Eye (tissue), 1 donor: ENCODE measurements at regions not wholly inside any gene's neighbourhood (a gene's known extent, or its start where the extent isn't known, plus 50 kb on each side); places are given as distances from the start of the nearest gene placed in this dataset.
"Not testable (repeated sequence)": the region's sequence is repeated elsewhere in the genome, so short reads cannot be mapped to it uniquely, and the experiment has no call there.

Experiments used
- DNase-seq: peaks from one replicate; pipeline ENCODE4 v3.0.0-alpha.2; 2015

DNA sequence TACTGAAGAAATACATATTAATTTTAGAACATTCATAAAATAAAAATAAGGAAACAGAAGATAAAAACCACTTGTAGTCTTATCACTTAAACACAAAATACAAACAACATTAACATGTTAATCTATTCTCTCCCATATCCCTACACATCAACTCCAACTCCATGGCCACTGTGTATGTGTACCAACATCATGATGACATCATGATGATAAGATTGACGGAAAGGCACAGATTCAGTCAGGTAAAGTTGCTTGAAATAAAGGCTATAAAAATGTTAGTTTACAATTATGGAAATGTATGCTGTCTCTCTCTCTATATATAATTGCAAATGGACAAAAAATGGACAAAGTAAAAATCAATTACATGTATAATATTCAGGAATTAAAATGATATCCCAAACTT, 388.5 kb upstream of the UBE2E3 start:
- DNase-seq: no peak

DNA sequence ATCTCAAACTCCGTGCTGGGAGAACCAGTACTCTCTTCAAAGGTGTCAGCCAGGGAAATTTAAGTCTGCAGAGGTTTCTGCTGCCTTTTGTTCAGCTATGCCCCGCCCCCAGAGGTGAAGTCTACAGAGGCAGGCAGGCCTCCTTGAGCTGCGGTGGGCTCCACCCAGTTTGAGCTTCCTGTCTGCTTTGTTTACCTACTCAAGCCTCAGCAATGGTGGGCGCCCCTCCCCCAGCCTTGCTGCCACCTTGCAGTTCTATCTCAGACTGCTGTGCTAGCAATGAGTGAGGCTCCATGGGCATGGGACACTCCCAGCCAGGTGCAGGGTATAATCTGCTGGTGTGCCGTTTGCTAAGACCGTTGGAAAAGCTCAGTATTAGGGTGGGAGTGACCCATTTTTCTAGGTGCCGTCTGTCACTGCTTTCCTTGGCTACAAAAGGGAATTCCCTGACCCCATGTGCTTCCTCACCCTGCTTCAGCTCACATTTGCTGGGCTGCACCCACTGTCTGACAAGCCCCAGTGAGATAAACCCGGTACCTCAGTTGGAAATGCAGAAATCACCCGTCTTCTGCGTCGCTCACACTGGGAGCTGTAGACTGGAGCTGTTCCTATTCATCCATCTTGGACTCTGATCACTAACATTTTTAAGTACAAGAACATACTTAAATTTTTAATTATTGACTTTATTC, 389.2 kb upstream of the UBE2E3 start:
- not testable (repeated sequence) for DNase-seq

DNA sequence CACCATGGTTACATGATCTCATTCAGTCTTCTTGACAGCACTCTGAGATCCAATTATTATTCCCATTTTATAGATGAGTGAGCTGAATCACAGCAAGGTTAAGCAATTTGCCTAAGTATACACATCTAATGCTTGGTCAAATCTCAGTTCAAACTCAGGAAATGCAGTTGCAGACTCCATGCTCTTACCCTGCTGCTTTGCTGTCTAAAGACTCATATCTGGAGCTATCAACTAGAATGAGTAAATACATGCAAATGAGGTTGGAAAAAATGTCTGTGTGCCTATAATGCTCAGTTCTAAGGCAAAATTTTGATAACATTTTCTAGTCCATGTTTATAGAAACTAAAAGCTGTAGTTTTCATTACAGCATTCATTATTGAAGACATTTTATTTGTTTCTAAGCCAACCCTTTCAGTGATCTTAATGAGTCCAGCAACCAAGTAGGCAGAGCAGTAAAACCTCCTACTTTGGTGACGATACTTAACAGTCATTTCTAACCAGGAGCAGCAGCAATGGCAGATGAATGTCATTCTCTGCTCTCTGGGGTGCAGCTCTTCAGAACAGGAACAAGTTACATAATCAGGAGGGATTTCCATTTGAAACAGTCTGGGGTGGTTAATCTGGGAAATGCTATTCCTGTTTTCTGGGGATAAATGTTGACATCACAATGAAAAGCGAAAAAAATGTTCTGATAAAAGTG, 396.8 kb upstream of the UBE2E3 start:
- DNase-seq: no peak

DNA sequence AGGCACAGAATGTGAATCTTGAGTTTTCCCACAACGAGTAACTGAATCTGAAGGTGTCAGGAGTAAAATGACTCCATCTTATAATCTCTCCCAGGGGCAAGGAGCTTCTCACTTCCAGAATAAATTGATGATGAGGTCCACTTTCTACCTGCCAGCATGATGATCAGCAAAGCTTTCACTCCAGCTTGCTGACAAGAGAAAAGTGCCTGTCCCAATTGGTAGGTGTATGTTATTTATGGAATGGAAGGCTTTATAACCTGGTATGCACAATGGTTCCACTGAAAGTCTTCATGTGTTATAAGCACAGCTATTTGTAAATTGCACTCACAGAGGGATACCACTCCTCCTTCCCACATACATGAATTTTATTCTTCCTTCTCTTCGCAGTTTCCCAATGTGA, 401.0 kb upstream of the UBE2E3 start:
- DNase-seq: no peak

DNA sequence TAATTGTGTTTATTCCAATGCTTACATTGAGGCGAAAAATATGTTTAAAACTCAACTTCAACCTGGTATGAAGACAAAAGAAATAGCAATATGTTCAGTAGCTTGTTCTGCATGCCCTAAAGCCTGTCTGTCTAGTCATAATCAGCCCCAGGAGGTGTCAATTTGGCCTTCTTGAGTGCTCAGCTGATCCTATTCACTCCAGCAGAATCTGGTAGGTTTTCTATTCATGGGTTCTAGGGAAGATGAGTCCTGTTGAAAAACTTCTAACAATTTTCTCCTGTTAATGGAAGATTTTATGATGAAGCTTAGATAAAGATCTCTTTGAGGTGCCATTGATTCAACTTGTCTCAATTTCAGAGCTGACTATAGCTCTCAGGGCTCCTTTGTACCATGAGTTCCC, 402.0 kb upstream of the UBE2E3 start:
- DNase-seq: no peak

DNA sequence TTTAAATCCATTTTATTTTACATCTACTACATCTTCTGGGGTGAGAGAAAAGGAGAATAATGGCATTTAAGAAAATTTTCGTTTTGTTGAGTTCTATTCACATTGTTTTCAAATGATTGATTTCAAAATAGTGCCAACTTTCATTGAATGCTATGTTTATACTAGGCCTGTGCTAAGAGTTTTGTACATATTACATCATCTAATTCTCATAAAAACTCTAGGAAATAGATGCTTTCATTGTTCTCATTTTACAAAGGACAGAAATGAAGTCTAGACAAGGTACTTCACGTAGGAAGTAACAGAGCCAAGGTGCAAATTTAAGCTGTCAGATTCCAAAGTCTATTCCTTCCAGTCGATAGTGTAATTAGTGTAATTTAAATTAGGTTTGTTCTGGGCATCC, 402.8 kb upstream of the UBE2E3 start:
- DNase-seq: no peak

DNA sequence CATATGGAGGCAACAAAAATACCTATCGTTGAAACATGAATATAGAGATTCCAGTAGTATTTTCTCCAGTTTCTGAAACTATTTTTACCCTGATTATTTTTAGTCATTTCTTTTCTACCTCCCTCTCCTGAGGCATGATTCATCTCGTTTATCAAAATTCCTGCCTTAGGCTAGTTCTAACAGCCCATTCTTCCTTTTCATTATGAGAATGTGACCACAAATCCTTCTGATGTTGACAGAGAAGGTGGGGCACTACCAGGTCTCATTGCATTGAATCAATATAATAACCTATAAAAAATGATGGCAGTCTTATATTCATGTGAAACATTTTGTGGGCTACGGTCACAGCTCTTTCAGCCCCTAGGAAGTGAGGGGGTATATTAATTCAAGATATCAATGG, 406.5 kb upstream of the UBE2E3 start:
- no peak for DNase-seq

DNA sequence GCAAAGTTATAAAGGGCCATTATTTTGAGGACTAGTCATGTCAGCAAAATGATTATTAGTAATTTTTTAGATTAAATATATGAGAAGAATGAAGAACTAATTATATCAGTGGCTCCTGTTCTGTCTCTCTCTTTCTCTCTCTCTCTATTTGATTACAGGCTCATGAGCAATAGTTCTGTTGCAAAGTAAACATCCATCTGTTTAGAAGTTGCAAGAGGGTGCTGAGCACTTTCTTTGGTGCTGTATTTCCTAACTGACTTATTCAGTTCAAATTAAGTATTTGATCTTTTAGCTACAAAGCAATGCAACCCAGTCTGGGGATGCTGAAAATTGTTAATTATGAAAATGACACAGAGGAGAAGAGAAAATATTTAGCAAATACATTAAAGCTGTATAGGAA, 408.1 kb upstream of the UBE2E3 start:
- no peak for DNase-seq

DNA sequence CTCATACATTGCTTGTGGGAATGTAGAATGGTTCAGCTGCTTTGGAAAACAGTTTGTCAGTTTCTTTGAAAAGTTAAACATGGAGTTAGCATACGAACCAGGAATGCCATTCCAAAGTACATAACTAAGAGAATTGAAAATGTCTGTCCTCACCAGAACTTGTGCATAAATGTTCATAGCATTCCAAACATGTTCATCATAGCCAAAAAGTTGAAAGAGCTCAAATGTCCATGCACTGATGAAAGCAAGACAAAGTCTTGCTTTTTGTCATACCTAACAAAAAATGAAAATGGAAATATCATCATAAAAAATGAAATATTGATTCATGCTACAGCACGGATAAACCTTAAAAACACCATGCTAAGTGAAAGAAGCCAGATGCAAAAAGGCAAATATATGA, 408.8 kb upstream of the UBE2E3 start:
- DNase-seq: no peak

DNA sequence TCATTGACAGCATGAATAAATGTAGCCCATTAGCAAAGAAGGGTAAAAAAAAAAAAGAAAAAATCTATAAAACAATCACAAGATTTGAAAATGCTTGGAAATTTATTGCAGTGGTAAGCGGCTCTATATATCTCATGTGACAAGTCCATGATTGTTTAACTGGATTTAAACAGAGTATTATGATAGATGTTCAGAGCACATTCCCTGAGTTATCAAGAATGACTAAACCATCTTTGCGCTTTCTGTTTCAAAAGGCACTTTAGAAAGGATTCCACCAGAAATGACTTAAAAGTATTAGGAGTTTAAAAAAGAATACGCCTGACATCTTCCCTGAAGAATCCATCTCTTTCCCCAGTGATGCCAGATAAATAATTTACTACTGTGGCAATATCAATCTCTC, 409.5 kb upstream of the UBE2E3 start:
- DNase-seq: no peak

DNA sequence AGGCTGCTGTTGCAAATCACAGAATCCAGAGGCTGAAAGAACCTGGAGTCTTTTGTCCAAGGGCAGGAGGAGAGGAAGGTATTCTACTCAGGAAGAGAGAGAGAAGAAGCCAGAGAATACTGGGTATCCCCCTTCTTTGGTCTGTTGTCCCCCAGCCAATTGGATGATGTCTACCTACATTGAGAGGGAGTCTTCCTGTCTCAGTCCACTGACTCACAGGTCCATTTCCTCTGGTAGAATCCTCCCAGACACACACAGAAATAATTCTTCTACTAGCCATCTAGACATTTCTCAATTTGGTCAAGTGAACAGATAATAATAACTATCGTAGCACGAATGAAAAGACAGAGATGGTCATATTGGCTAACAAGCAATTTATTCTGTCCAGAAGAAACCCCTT, 416.4 kb upstream of the UBE2E3 start:
- no peak for DNase-seq

DNA sequence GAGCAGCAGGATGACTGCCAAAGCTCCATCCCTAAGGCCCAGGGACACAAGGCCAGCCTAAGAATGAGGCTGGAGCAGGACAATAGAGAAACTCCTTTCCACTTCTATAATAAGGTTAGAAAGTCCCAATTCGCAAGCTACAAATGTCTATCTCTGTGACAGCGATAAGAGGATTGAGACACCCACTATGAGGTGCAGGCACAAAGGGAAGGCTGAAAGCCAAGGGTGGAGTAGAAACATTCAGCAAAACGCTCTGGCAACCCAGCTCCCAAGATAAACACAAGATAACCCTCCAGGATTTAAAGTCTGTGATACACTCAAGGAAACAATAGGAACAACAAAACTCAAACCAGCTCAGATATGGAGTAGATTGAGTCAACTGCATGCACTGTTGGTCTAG, 418.0 kb upstream of the UBE2E3 start:
- DNase-seq: no peak

DNA sequence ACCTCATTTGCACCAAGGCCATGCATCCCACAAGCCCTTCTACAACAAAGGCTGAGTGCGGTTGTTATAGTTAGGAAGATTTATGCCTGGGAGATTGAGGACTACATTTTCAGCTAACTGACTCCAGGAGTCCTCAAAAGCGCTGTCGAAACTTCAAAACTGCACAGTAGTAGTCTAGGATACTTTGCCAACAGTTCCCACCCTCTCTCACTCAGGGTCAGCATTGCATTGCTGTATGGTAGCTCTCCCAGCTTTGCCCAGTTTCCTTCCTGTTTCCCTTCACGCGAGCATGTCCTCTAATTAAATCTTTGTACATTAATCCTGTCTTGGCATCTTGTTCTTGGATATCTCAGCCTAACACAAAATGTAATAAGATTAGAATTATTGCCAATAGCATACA, 420.6 kb upstream of the UBE2E3 start:
- DNase-seq: no peak

DNA sequence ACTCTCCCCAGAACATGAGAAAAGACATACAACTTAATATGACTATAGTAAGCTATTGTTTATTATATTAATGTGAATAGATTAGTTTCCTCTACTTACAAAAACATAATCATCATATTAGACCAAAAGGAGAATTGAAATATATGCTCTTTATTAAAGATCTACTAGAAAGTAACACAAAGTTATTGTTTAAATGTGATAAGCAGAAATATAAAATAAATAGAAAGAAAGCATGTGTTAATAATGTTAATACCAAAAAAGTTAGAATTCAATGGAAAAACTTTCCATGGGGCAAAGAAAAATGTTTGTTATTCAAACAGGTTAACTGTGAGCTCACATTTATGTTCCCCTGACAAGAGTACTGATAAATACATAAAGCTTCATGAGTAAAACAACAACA, 421.4 kb upstream of the UBE2E3 start:
- no peak for DNase-seq

DNA sequence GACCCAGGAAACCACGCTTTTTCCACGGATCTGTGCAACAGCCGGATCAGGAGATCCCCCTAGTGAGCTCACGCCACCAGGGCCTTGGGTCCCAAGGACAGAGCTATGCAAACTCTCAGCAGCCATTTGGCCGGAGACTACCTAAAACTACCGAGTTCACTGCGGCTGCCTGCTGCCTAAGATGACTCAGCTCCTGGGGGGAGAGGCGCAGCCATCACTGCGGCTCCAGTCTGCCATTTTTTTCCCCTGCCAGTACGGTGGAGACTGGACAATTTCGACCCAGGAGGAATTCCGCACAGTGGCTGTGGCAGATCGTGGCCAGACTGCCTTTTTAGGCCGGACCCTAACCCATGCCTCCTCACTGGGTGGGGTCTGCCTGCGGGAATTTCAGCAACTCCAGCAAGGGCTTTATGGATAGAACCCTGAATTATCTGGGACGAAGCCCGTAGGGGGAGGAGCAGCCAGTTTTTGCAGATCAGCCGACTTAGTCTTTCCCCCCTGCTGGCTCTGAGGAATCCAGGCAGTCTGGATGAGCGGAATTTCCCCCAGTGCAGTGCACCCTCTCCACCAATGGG, 424.9 kb upstream of the UBE2E3 start:
- no peak for DNase-seq

DNA sequence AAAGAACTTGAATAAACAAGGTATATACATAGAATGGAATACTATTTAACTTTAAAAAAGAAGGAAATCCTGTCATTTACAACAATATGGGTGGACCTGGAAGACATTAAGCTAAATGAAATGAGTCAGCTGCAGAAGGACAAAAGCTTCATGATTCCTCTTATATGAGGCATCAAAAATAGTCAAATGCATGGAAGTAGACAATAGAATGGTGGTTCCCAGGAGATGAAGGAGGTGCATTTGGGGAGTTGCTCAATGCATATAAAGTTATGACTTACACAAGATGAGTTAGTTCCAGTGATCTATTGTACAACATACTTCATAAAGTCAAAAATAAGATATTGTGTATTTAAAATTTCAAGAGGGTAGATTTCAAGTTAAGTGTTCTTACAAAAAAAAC, 426.1 kb upstream of the UBE2E3 start:
- DNase-seq: no peak

DNA sequence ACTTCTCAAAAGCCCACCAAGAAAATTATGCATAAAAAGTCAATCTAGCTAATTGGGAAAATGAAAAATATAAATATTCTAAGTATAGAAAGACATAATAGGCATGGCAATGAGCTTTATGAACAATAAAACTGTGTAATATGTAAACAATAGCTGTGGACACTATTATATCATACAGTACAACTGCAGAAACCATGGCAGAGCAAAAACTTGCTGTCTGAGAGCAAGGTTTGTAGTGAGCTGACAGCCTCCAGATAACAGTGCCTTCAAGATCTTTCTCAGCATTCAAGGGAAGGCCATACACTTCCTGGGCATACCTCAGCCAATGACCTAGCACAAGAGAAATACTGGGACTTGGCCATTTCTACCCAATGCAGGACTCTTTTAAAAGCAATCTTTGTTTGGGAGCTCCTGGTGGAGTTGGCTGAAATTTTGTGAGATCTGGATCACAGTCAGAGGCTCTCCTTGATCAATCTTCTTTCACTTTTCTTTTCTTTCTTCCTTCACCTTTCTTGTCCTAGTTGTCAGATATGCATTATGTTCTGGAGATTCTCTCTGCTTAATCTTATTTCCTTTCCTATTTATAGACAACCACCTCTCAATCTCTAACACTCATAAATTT, 427.2 kb upstream of the UBE2E3 start:
- DNase-seq: no peak

DNA sequence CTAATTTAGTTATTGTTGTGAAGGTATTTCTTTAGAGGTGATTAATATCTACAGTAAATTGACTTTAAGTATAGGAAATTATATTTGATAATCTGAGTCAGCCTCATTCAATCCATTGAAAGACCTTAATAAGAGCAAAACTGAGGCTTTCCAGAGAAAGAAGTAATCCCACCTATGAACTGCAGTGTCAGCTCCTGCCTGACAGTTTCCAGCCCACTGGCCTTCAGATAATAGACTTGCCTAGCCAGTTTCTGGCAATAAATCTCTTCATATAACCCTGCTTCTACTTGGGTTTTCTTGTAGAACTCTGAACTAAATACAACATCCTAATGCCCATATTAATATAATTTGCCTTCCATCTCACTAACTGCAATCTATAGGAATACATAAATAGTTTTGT, 437.9 kb upstream of the UBE2E3 start:
- DNase-seq: no peak

DNA sequence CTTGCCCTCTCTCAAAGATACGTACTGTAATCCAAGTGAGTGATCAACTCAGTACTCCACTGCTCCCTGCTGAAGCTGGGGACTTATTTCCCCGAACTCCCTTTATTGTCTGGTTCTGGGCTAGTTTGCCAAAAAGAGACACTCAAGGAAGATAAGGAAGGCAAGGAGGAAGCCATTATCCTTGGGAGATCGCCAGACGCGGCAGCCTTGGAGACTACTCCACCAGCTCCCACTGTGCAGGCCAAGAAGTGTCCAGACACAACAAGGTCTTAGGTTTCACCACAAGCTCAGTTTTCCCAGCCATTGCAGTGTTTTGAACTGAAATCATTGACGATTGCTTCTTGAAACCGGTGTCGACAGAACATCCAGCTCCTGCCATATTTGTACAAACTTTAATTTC, 439.6 kb upstream of the UBE2E3 start:
- no peak for DNase-seq

DNA sequence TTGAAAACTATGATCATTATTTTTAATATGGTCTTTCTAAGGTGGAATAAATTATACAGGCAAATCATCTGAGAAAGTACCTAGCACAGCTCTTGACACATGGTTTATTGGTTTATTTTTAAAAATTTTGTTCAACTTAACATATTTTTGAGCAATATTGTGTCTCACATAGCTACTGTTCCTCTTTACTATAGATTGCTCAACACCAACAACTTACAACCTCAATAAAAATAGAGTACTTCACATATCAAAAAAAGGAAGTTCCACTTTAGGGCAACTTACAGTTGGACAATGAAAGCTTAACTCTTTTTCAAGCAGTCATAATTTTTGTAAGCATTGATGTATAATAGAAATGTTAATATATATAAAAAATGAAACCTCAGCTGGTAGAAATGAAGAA, 440.9 kb upstream of the UBE2E3 start:
- DNase-seq: no peak

DNA sequence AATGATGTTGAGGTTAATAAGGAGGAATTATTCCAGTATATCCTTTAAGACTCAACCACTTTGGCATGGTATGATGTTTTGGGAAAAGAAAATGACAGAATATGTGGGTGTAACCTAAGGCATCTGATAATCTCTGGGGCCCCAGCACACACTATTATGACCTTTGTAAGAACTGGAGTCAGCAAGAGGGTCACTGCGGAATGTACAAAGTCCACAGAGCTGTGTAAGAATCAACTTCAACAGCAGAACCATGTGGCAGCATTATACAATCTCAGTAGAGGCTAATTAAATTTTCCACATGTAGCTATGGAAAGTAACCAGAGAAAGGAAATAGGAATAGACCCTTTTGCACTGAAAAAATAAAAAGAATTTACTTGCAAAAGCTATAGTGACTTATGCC, 445.1 kb upstream of the UBE2E3 start:
- DNase-seq: no peak

DNA sequence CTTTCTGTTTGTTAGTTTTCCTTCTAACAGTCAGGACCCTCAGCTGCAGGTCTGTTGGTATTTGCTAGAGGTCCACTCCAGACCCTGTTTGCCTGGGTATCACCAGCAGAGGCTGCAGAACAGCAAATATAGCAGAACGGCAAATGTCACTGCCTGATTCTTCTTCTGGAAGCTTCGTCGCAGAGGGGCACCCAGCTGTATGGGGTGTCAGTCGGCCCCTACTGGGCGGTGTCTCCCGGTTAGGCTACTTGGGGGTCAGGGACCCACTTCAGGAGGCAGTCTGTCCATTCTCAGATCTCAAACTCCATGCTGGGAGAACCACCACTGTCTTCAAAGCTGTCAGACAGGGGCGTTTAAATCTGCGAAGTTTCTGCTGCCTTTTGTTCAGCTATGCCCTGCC, 448.6 kb upstream of the UBE2E3 start:
- not testable (repeated sequence) for DNase-seq

DNA sequence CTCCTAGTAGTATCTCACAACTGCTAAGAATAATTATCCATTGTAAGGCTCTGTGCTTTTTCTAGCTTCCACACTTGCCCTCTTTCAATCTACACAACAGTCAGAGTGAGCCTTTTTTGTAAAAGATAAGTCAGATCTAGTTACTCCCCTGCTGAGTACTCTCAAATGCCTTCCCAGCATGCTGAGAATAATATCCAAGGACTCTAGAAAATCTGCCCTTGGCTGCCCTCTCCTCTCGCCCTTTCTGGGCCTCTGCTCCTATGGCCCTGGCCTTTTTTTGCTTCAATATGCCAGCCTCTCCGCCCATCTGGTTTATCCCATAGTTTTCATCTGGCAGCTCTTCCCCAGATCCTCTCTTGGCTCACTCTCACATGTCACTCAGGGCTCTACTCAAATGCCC, 455.9 kb upstream of the UBE2E3 start:
- no peak for DNase-seq

DNA sequence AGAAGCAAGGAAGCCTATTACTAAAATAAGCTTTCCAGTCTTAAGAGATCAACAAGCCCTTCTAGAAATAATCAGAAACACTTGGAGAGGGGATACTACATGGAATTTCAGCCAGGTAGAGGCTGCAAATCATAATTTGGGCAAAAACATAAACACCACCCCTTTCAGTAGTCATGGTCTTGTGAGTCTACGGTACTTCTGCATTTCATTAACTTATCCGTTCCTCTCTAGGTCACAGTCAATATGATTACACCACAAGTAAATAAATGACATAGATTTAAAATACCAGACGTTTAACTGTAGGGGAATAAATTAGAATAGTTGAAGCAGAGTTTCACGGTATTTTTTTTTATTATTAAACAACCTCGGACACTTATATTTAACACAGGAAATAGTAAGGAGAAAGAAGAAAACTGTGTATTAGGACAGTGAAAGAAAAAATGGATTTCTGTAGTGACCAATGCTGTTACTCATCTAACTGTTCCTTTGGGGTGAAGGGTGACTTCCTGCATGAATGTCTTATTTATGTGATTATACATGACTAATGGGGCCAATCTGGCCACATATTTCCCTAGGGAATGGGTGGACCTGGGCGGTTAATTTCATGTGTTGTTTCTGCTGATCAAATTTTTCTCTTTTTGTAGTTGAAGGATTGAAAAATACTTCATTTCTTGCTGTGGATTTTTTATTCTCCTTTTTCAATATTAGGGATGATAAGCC, 456.6 kb upstream of the UBE2E3 start:
- DNase-seq: no peak
